GM13977 (cell line): ENCODE measurements at regions not wholly inside any gene's neighbourhood (a gene's known extent, or its start where the extent isn't known, plus 50 kb on each side); places are given as distances from the start of the nearest gene placed in this dataset.
"Not testable (repeated sequence)": the region's sequence is repeated elsewhere in the genome, so short reads cannot be mapped to it uniquely, and the experiment has no call there.

ENCODE experiments used
- DNase-seq: peaks from one replicate; pipeline ENCODE4 v3.0.0; 2012; ENCODE audit warnings: low spot score
- CTCF ChIP-seq: IDR thresholded peaks from 2 replicates; pipeline ENCODE4 v1.5.1; 2012; ENCODE audit warnings: mild to moderate bottlenecking, control low read depth; ENCODE audit not compliant: insufficient read depth; ENCODE audit errors: extremely low read depth, missing control alignments
- in situ Hi-C: fragments of 300-500 bp; cut with MboI; formaldehyde crosslinking; loops from one replicate; pipeline ENCODE4 v1.12.0; 2022; ENCODE audit warnings: low sequenced_read_pairs, low pct_unique_long_range_greater_than_20kb, mixed read lengths, inconsistent platforms; ENCODE audit not compliant: unreplicated experiment

DNA sequence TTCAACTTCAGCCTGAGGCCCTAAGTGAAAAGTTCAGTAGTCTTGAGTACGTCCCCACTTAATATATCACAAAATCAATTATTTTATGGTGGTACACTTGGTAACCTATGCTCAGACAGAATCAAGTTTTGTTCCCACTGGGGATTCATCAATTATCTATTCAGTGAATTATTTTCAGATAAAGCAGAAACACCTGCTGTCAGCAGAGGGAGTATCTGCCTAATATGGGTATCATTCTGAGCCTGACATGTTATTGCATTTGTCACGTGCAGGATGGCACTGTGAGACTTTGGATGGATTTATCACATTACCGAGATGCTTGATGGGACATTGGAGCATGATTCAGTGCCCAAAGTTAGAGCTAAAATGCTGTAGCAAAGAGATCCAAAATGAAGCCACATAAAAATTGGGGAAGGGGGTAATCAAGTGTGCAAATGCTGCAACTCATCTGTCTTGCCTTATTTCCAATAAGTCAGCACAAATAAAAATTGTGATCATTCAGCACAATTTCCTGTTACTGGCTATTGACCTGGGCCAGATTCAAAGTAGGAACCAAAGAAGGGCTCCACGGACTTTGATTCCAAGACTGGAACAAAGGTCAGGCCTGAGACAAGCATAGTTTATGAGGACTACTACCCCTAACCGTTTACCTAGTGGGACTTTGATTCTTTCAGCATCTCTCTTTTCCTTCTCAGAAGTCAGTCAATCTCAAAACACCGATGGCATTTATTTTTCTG is 657.6 kb downstream of the LMO4 start:
- in situ Hi-C loops = no loop called here
- TF ChIP-seq CTCF = no peak
- DNase-seq = no peak

DNA sequence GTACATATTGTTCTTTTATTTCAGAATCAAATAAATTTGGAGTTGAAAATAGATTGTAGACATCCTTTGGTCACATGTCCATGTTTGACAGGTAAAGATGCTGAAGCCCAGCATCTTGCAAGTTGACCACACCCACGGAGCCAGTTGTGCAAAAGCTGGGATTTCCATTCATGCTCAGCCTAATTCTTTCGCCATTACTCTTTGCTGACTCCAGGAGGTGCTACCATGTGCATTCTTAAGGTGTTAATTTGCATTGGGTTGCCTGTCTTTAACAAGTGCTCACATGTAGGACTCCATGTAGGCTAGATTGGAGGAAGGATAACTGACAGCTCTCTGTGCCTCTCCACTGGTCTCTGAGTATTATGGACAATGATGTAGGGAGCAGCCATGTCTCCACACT is 660.7 kb downstream of the LMO4 start:
- no peak for TF ChIP-seq CTCF
- no peak for DNase-seq
- in situ Hi-C loops = no loop called here

DNA sequence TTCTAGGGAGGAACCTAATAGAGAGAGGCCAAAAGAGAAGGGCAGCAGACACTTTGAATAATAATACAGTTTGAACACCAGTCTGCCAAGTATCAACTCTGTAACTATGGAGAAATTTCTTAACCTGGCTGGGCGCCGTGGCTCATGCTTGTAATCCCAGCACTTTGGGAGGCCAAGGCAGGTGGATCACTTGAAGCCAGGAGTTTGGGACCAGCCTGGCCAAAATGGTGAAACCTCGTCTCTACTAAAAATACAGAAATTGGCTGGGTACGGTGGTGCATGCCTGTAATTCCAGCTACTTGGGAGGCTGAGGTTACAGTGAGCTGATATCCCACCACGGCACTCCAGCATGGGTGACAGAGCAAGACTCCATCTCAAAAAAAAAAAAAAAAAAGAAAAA is 663.9 kb downstream of the LMO4 start:
- DNase-seq, in situ Hi-C loops: not testable (repeated sequence)

GRCh38 chr1:87993051-87993450 is 664.4 kb downstream of the LMO4 start:
- no peak for DNase-seq
- in situ Hi-C loops = no loop called here
- TF ChIP-seq CTCF = no peak

- in situ Hi-C loops = no loop called here
- no peak for TF ChIP-seq CTCF
- no peak for DNase-seq
Measured at GRCh38 chr1:87999852-88000251, 671.2 kb downstream of the LMO4 start.

- no peak for TF ChIP-seq CTCF
- in situ Hi-C loops = no loop called here
- no peak for DNase-seq
Measured at GRCh38 chr1:88001460-88001859, 672.8 kb downstream of the LMO4 start.

GRCh38 chr1:88003255-88003654 is 674.6 kb downstream of the LMO4 start:
- no peak for DNase-seq
- in situ Hi-C loops = no loop called here
- TF ChIP-seq CTCF = no peak
